ENCODE measurements at regions not wholly inside any gene's neighbourhood (a gene's known extent, or its start where the extent isn't known, plus 50 kb on each side); places are given as distances from the start of the nearest gene placed in this dataset.

DNA sequence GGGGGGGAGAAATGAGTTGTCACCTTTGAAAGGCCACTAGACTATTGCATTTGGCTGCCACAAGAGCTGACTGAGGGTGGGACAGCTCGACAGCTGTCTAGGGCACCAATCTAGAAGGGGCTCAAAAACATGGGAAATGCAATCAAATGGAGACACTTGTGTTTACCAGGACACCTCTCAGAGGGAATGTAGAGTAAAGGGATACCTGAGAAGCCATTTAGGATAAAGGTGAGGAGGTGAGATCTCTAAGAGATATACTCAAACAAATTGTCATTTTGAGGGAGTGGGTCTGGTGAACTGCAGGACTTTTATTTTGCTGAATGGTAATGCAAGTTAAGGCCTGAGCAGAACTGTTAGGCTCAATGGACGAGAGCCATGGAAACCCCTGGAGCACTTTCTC is 159.8 kb downstream of the DDX1 start:
- POLR2A ChIA-PET = no interaction called here
- no peak for DNase-seq
- ATAC-seq (ENCODE audit: low read depth) = no peak
- Mint-ChIP-seq H3K4me3 (no peak overlapping the region), H3K9me3 (no peaks in the 10 kb centered on the region), H3K27me3 (peaks cover 3% of the 10 kb centered on the region), H3K27ac (no peak overlapping the region), H3K4me1 (no peaks in the 10 kb centered on the region), H3K36me3 (ENCODE audit: low read depth) (no peaks in the 10 kb centered on the region)
- intact Hi-C loops (cut with micrococcal nuclease) = no loop called here
- TF ChIP-seq, protein P1, sequence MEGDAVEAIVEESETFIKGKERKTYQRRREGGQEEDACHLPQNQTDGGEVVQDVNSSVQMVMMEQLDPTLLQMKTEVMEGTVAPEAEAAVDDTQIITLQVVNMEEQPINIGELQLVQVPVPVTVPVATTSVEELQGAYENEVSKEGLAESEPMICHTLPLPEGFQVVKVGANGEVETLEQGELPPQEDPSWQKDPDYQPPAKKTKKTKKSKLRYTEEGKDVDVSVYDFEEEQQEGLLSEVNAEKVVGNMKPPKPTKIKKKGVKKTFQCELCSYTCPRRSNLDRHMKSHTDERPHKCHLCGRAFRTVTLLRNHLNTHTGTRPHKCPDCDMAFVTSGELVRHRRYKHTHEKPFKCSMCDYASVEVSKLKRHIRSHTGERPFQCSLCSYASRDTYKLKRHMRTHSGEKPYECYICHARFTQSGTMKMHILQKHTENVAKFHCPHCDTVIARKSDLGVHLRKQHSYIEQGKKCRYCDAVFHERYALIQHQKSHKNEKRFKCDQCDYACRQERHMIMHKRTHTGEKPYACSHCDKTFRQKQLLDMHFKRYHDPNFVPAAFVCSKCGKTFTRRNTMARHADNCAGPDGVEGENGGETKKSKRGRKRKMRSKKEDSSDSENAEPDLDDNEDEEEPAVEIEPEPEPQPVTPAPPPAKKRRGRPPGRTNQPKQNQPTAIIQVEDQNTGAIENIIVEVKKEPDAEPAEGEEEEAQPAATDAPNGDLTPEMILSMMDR (IDR thresholded peaks at IDR 0.05) = no peak
- CTCF ChIA-PET = interaction anchor here (1.0 kb wide), 1 partner anchor 9 kb away, joined by 3 read pairs; no protein-coding TSS in a partner anchor

DNA sequence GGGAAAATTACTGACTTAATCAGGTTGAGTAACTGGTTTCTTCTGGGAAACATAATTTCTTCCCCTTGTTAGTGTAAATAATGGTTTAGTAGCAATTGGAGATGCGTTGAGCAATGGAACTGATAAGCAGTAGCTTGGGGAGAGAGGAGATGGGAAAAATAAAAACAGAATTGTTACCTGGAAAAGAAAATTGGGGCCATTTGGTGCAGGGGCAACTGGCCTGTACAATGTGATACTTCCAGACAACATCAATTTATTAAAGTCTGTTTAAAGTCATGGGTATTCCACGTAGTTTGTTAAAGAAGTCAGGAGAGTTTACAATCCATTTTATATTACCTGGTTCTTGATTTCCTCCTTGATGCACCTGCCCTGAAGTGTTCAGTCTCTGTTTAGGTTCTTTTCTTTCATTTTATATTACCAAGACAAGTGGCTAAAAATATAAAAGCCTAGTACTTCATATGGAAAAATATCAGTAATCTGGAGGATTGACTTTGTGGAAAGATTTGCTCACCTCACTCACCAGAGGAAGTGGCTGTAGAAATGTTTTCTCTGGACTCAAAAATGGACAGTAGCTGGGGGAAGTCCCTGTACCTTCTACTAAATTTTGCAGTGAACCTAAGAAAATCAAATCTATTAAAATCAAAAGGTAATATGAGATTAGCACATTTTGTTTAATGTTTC is 161.0 kb downstream of the DDX1 start:
- Mint-ChIP-seq H3K27me3 (no peaks in the 10 kb centered on the region), H3K27ac (no peak overlapping the region), H3K4me1 (no peaks in the 10 kb centered on the region), H3K36me3 (ENCODE audit: low read depth) (no peaks in the 10 kb centered on the region), H3K9me3 (no peaks in the 10 kb centered on the region), H3K4me3 (no peak overlapping the region)
- TF ChIP-seq, protein P1 (IDR thresholded peaks at IDR 0.05) = no peak
- ATAC-seq (ENCODE audit: low read depth) (no peak), DNase-seq (no peak)
- POLR2A ChIA-PET = no interaction called here
- CTCF ChIA-PET = no interaction called here
- intact Hi-C loops (cut with micrococcal nuclease) = no loop called here

DNA sequence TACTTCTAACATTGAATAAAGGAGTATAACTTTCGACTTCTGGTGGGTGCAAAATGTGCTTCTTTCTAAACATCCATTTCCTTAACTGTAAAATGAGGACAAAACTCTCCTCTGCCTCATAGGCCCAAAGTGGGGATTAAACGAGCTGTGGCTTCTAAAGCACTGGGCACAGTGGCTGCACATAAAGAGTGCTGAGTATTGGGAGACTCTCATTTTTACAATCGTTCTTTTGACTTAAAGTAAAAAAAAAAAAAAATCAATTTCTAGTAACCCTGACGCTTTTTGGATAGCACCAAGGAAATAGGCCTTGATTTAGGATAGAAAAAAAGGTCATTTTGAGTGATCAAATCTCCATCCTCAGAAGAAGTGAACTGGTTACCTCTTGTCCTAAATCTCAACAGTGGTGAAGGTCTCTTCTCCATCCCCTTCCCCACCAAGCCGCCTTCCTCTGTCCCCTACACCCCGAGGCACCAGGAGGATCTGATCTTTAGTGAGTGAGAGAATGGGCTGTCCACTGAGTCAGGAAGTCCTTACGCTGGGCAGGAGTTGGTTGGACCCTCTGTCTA is 161.6 kb downstream of the DDX1 start:
- POLR2A ChIA-PET = no interaction called here
- no peaks in the 10 kb centered on the region for H3K4me1 Mint-ChIP-seq
- H3K27me3 Mint-ChIP-seq = no peaks in the 10 kb centered on the region
- intact Hi-C loops (cut with micrococcal nuclease) = no loop called here
- CTCF ChIA-PET = no interaction called here
- H3K4me3 Mint-ChIP-seq = no peak overlapping the region
- no peaks in the 10 kb centered on the region for H3K36me3 Mint-ChIP-seq (ENCODE audit: low read depth)
- DNase-seq (no peak), ATAC-seq (ENCODE audit: low read depth) (no peak)
- TF ChIP-seq, protein P1 (IDR thresholded peaks at IDR 0.05) = no peak
- H3K27ac Mint-ChIP-seq = no peak overlapping the region
- H3K9me3 Mint-ChIP-seq = no peaks in the 10 kb centered on the region

DNA sequence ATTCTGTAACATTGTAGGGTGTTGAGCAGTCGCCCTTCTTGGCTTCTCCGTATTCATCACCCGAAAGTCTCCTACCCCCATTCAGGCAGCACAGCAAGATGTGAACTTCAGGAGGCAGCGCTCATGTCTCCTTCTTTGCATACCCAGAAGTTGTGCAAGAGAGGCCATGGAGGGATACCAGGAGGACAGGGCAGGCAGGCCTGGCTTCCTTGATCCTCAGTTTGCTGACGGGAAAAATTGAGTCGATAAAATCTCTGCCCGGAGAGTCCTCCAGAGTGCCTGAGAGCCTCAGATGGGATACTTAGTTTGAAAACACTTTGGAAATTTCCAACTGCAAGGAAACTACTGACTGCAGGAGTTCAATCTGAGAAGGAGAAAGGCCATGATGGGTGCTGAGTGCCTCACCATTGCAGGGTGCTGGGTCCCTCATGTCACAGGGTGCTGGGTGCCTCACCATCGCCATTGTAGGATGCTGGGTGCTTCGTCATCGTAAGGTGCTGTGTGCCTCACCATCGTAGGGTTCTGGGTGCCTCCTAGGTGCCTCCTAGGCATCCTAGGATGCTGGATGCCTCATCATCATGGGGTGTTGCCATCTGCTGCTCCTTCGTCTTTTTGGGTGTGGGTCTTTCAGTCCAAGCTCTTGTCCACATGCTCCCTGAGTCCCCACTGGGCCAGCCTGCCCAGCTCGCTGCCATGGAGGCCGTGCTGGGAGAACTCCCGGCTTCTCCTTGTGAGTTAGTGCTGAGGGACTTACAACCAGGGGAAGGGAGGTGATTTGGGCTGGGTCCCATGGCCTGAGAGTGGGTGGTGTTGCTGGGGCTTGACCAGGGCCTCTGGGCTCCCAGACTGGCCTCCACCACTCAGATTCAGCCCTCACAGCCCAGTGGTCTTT is 162.4 kb downstream of the DDX1 start:
- ChIA-PET CTCF (no interaction called here), POLR2A (no interaction called here)
- Mint-ChIP-seq H3K27me3 (no peaks in the 10 kb centered on the region), H3K36me3 (ENCODE audit: low read depth) (no peaks in the 10 kb centered on the region), H3K9me3 (no peaks in the 10 kb centered on the region), H3K4me3 (no peak overlapping the region), H3K4me1 (no peaks in the 10 kb centered on the region), H3K27ac (no peak overlapping the region)
- TF ChIP-seq, protein P1 (IDR thresholded peaks at IDR 0.05) = no peak
- intact Hi-C loops (cut with micrococcal nuclease) = no loop called here
- ATAC-seq (ENCODE audit: low read depth) (no peak), DNase-seq (no peak)

DNA sequence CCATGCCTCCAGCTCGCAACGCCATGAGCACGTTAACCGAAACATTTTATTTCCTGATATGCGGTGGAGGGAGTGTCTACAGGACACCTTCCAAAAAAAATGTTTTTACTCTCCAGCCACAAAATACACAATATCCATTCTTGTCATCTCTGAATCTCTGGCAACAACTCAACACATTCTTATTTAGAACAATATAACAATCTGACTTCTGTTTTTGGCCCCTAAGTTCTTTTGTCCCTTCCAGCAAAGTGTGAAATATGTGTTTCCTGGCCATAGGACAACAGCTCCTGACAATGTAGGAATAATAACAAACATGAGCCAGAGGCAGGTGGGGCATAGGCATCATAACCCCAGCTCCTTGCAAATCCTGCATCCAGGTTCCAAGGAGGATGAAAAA is 163.0 kb downstream of the DDX1 start:
- CTCF ChIA-PET = no interaction called here
- no peaks in the 10 kb centered on the region for H3K27me3 Mint-ChIP-seq
- POLR2A ChIA-PET = no interaction called here
- TF ChIP-seq, protein P1 (IDR thresholded peaks at IDR 0.05) = no peak
- no peaks in the 10 kb centered on the region for H3K9me3 Mint-ChIP-seq
- H3K27ac Mint-ChIP-seq = no peak overlapping the region
- ATAC-seq (ENCODE audit: low read depth) = no peak
- no peak overlapping the region for H3K4me3 Mint-ChIP-seq
- intact Hi-C loops (cut with micrococcal nuclease) = no loop called here
- no peaks in the 10 kb centered on the region for H3K4me1 Mint-ChIP-seq
- H3K36me3 Mint-ChIP-seq (ENCODE audit: low read depth) = no peaks in the 10 kb centered on the region
- no peak for DNase-seq

Data from activated B cell treated with CpG ODN at 0.5 μM for 24 hours (primary cell).